WI38 (cell line): ENCODE measurements at regions not wholly inside any gene's neighbourhood (a gene's known extent, or its start where the extent isn't known, plus 50 kb on each side); places are given as distances from the start of the nearest gene placed in this dataset.

ENCODE experiments used
- H3K4me3 ChIP-seq: 2 replicates; pipeline ENCODE4 v1.5.1; 2011; ENCODE audit warnings: low read depth, mild to moderate bottlenecking, control low read depth, low read length
- CTCF ChIP-seq: IDR thresholded peaks from 2 replicates; pipeline ENCODE4 v1.5.1; 2012; ENCODE audit warnings: low read depth, mild to moderate bottlenecking, control low read depth, low read length

GRCh38 chr1:88296227-88296626 is 387.8 kb upstream of the PKN2 start:
- H3K4me3 ChIP-seq, result no peak overlapping the region
- no peak for TF ChIP-seq CTCF

DNA sequence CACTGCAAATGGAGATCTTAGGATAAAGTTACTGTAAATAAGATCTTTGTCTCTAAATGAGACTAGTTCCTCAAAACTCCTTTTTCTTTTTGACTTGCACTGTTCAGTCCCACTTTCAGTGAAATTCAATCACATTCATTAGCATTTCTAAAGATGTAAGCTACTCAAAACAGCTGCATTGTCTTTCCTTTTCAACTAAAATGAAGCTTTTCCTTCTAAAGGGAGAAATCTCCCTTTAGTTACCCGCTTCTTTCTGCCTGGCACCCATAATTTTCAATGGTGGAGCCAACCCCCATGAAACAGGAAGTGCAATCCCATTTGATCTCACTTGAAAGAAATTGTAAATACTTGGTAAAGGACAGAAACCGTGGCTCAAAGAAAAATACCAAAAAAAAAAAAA is 387.4 kb upstream of the PKN2 start:
- no peak for TF ChIP-seq CTCF
- H3K4me3 ChIP-seq, result no peak overlapping the region

- H3K4me3 ChIP-seq, result no peak overlapping the region
- no peak for TF ChIP-seq CTCF
These were observed 385.6 kb upstream of the PKN2 start for GRCh38 chr1:88298506-88298905.

DNA sequence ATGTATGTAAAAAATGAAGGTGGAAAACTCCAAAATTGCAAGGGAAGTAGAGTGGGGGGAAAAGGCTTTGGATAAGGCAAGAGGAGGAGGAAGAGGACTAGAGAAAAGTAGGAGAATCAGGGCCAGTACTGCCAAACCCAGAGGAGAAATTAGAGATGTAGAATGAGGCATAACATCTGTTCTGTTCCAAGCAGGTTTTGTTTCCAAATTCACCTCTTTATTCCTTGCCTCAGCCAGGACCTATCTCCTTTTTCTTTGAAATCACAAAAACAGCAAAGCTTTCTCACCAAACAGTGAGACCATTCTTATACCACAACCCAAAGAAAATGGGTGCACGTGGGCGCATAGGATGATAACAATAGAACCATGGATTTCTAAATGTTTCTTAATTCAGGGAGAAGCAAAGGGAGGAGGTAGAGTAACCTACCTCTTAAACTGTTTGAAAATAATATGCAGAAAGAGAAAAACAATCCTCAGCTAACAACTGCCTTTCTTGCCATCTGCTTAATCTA is 383.3 kb upstream of the PKN2 start:
- TF ChIP-seq CTCF, result no peak

DNA sequence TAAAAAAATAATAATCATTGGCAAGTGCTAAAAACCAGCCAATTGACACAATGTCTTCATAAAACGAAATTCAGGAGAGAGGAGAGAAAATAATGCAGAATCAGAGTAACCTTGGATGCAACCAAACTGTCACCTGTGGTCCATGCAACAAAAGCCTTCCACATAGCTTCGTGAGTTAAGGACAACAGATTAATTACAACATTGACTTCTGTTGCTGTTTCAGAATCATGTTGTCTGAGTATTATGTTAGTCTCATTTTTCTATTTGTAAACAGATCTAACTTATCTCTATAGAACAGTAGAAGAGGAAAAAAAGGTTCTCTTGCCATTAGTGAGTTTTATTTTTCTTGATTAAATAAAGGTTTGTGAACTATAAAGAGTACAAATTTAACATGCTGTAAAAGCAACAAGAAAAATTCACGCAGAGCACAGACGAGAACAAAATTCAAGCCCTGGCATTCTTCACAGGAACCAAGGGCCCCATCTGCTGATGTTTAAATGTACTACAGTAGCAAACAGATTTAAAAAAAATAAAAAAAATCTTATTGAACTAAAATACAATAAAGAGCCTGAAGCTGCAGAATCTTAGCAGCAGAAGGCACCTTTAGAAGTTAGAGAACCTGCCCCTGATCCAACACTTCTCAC is 381.1 kb upstream of the PKN2 start:
- no peak overlapping the region for H3K4me3 ChIP-seq
- TF ChIP-seq CTCF, result no peak

More for the DNA sequence above, 383.3 kb upstream of the PKN2 start:
- no peak overlapping the region for H3K4me3 ChIP-seq

GRCh38 chr1:88311265-88311664 is 372.8 kb upstream of the PKN2 start:
- H3K4me3 ChIP-seq, result no peak overlapping the region
- TF ChIP-seq CTCF, result no peak

DNA sequence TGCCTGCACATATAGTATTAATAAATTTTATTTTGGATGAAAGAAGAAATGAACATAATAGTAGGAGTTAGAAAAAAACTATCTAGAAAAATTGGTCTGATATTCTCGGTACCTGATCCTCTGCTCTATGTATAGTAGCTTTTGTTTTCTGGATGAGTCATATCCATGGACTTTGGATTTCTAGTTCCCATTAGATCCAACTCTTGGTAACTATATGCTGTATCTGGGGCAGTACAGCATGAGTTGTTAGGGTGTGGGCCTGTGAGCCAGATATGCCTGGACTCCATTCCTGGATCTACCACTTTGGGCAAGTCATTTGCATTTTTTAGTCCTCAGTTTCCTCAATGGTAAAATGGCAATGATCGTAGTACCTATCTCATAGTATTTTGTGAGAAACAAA is 372.2 kb upstream of the PKN2 start:
- no peak for TF ChIP-seq CTCF
- H3K4me3 ChIP-seq, result no peak overlapping the region
